ENCODE measurements at regions not wholly inside any gene's neighbourhood (a gene's known extent, or its start where the extent isn't known, plus 50 kb on each side); places are given as distances from the start of the nearest gene placed in this dataset.

DNA sequence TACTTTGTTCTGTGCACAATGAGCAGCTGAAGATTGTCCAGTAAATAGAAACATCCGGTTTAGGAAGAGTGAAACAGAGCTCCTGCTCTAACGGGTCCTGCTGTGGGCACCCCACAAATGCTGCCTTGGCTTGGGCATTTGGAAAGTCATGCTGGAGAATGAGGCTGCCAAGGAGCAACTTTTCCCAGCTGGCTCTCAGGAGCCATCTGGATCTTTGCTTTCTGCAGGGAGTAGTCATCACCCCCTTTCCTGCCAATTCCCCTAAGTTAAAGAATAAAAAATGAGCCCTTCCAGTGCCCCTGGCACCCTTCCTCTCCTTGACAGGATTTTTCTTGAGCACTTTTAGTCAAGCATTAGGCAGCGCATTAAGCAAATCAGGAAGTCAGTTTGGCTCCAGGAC, 90.0 kb downstream of the FAM43A start:
- intact Hi-C loops (cut with micrococcal nuclease; ENCODE audit: unreplicated experiment): loop anchor here (10.0 kb wide), 1 partner anchor 329 kb away; no protein-coding TSS in a partner anchor
- no peak overlapping the region for H3K4me3 ChIP-seq
- 0 out of 2 replicates have a peak, but pooled peaks cover 12% of the 10 kb centered on the region for H3K4me1 ChIP-seq (replicated peaks; ENCODE audit: insufficient read depth)
- H3K27ac ChIP-seq: no peak overlapping the region
- no peaks in the 10 kb centered on the region for H3K9me3 ChIP-seq (ENCODE audit: insufficient read depth, low read depth)
- TF ChIP-seq EZH2 (IDR thresholded peaks at IDR 0.05; ENCODE audit: low read depth): no peak
- TF ChIP-seq CTCF (conservative IDR thresholded peaks at IDR 0.05): no peak
- ChIA-PET POLR2A (ENCODE audit: unreplicated experiment) (no interaction called here), CTCF (no interaction called here)
- peaks cover 10% of the 10 kb centered on the region; the same call in 1 of the 2 replicates for H3K27me3 ChIP-seq (ENCODE audit: insufficient read depth, low read depth)
- no peak overlapping the region for H2AFZ ChIP-seq
- H3K9me2 ChIP-seq (ENCODE audit: insufficient read depth): no peaks in the 10 kb centered on the region
- H3K79me2 ChIP-seq (ENCODE audit: low read depth): no peaks in the 10 kb centered on the region
- H3F3A ChIP-seq (ENCODE audit: insufficient read depth, low read depth): no peaks in the 10 kb centered on the region; the same call in 1 of the 2 replicates
- H4K20me1 ChIP-seq (ENCODE audit: insufficient read depth): no peaks in the 10 kb centered on the region
- no peaks in the 10 kb centered on the region for H3K36me3 ChIP-seq (ENCODE audit: low read depth)
- DNase-seq: no peak
- no TSS peak for BruUV-seq (replicated peaks)
- H3K4me2 ChIP-seq: no peak overlapping the region

GRCh38 chr3:194777729-194778128, 92.0 kb downstream of the FAM43A start:
- no peak for DNase-seq
- no peak overlapping the region for H3K4me3 ChIP-seq
- ChIA-PET CTCF (no interaction called here), POLR2A (ENCODE audit: unreplicated experiment) (no interaction called here)
- no peaks in the 10 kb centered on the region for H4K20me1 ChIP-seq (ENCODE audit: insufficient read depth)
- H3K36me3 ChIP-seq (ENCODE audit: low read depth): no peaks in the 10 kb centered on the region
- H3K79me2 ChIP-seq (ENCODE audit: low read depth): no peaks in the 10 kb centered on the region
- H2AFZ ChIP-seq: no peak overlapping the region
- no TSS peak for BruUV-seq (replicated peaks)
- H3K27ac ChIP-seq: no peak overlapping the region
- H3K9me2 ChIP-seq (ENCODE audit: insufficient read depth): no peaks in the 10 kb centered on the region
- H3K9me3 ChIP-seq (ENCODE audit: insufficient read depth, low read depth): no peaks in the 10 kb centered on the region
- H3F3A ChIP-seq (ENCODE audit: insufficient read depth, low read depth): no peaks in the 10 kb centered on the region
- intact Hi-C loops (cut with micrococcal nuclease; ENCODE audit: unreplicated experiment): loop anchor here (10.0 kb wide), 1 partner anchor 327 kb away; no protein-coding TSS in a partner anchor
- H3K4me2 ChIP-seq: no peak overlapping the region
- H3K27me3 ChIP-seq (ENCODE audit: insufficient read depth, low read depth): peaks cover 10% of the 10 kb centered on the region; the same call in 1 of the 2 replicates
- TF ChIP-seq EZH2 (IDR thresholded peaks at IDR 0.05; ENCODE audit: low read depth) (no peak), CTCF (conservative IDR thresholded peaks at IDR 0.05) (no peak)
- H3K4me1 ChIP-seq (replicated peaks; ENCODE audit: insufficient read depth): 0 out of 2 replicates have a peak, but pooled peaks cover 4% of the 10 kb centered on the region

GRCh38 chr3:194779729-194780224, 94.1 kb downstream of the FAM43A start:
- Histone ChIP-seq H4K20me1 (ENCODE audit: insufficient read depth) (no peaks in the 10 kb centered on the region), H2AFZ (no peak overlapping the region), H3K4me1 (replicated peaks; ENCODE audit: insufficient read depth) (0 out of 2 replicates have a peak, but pooled peaks cover 4% of the 10 kb centered on the region), H3K36me3 (ENCODE audit: low read depth) (no peaks in the 10 kb centered on the region), H3K27ac (no peak overlapping the region), H3K79me2 (ENCODE audit: low read depth) (no peaks in the 10 kb centered on the region), H3K27me3 (ENCODE audit: insufficient read depth, low read depth) (peaks cover 10% of the 10 kb centered on the region; the same call in 1 of the 2 replicates), H3K4me2 (no peak overlapping the region), H3F3A (ENCODE audit: insufficient read depth, low read depth) (no peaks in the 10 kb centered on the region), H3K9me2 (ENCODE audit: insufficient read depth) (no peaks in the 10 kb centered on the region), H3K4me3 (no peak overlapping the region), H3K9me3 (ENCODE audit: insufficient read depth, low read depth) (no peaks in the 10 kb centered on the region)
- intact Hi-C loops (cut with micrococcal nuclease; ENCODE audit: unreplicated experiment): loop anchor here (10.0 kb wide), 1 partner anchor 325 kb away; no protein-coding TSS in a partner anchor
- TF ChIP-seq CTCF (conservative IDR thresholded peaks at IDR 0.05) (no peak), EZH2 (IDR thresholded peaks at IDR 0.05; ENCODE audit: low read depth) (no peak)
- peak; percentile 48 to 53 for DNase-seq
- ChIA-PET POLR2A (ENCODE audit: unreplicated experiment) (interaction anchor here (0.6 to 0.7 kb wide), 2 partner anchors 27 to 260 kb away, joined by 6 read pairs; no protein-coding TSS in a partner anchor), CTCF (interaction anchor here (0.5 kb wide), 1 partner anchor 11 kb away, joined by 3 read pairs; no protein-coding TSS in a partner anchor)
- BruUV-seq (replicated peaks): no TSS peak
